Heart left ventricle (tissue), 16 donors: ENCODE measurements at regions not wholly inside any gene's neighbourhood (a gene's known extent, or its start where the extent isn't known, plus 50 kb on each side); places are given as distances from the start of the nearest gene placed in this dataset.

Experiments
- ATAC-seq, 4 donors: fragments of 200-7000 bp; cut with Tn5 transposase; one replicate each; pipeline ENCODE4 v1.9.1; 2020 to 2022; ENCODE audit warnings: moderate library complexity in 4 of 4, mild to moderate bottlenecking in 3 of 4, moderate number of reproducible peaks in 1 of 4
- DNase-seq, 5 donors: peaks; one replicate each; pipeline ENCODE4 v3.0.0-alpha.2; 2020
- H3K27ac ChIP-seq, 12 donors: fragments of 200-600 bp; sonication (generic) in 4 of 12; one replicate each; pipeline versions ENCODE4 v1.5.0 to v1.8.0; 2016 to 2022; ENCODE audit warnings: mild to moderate bottlenecking in 2 of 12
- H3K27me3 ChIP-seq, 9 donors: fragments of 200-600 bp; sonication (generic) in 2 of 9; one replicate each; pipeline versions ENCODE4 v1.5.1 to v1.8.0; 2016 to 2022; ENCODE audit warnings: mild to moderate bottlenecking in 3 of 9
- H3K36me3 ChIP-seq, 9 donors: fragments of 200-600 bp; sonication (generic) in 2 of 9; one replicate each; pipeline versions ENCODE4 v1.5.0 to v1.8.0; 2018 to 2022; ENCODE audit warnings: mild to moderate bottlenecking in 2 of 9
- H3K4me1 ChIP-seq, 12 donors: fragments of 200-600 bp; sonication (generic) in 4 of 12; one replicate each; pipeline versions ENCODE4 v1.5.0 to v1.8.0; 2016 to 2022; ENCODE audit warnings: mild to moderate bottlenecking in 3 of 12
- H3K4me3 ChIP-seq, 12 donors: fragments of 200-600 bp; sonication (generic) in 4 of 12; one replicate each; pipeline versions ENCODE4 v1.5.0 to v1.8.0; 2017 to 2022; ENCODE audit warnings: mild to moderate bottlenecking in 9 of 12, moderate library complexity in 4 of 12
- H3K9me3 ChIP-seq, 12 donors: fragments of 200-600 bp; sonication (generic) in 4 of 12; one replicate each; pipeline versions ENCODE4 v1.5.0 to v1.8.0; 2016 to 2022; ENCODE audit warnings: mild to moderate bottlenecking in 1 of 12
- CTCF ChIP-seq, 12 donors: fragments of 200-600 bp; sonication (generic) in 4 of 12; IDR thresholded peaks; one replicate each; pipeline versions ENCODE4 v1.5.0 to v1.8.0; 2018 to 2022; ENCODE audit warnings: antibody characterized with exemption in 12 of 12, mild to moderate bottlenecking in 5 of 12
- POLR2A ChIP-seq, 2 donors: fragments of 450-650 bp; IDR thresholded peaks; one replicate each; pipeline ENCODE4 v1.6.1; 2017; ENCODE audit warnings: antibody characterized with exemption in 2 of 2, mild to moderate bottlenecking in 2 of 2, moderate library complexity in 2 of 2
- WGBS, 4 donors: extraction: QIAGEN DNeasy Blood & Tissue Kit in 2 of 4; methylation state at CpG; one replicate each; pipeline versions ENCODE4 v1.1.5 to v1.1.7; 2013 to 2018; 5-methylcytosine and 5-hydroxymethylcytosine counted together
- intact Hi-C, 10 donors: fragments of 100-400 bp; cut with DNase I; formaldehyde crosslinking; loops; one replicate each; pipeline versions ENCODE4 v1.11.1 to v1.14.2; 2022
- donor health status: ischemic (EF 13 %, LVEDD 7.1; RV severe dilation, severe dysfunction).
- donor health status: healthy with polysubstance abuse.
- donor health status: DM: no; HTN: yes; CAD: no.
- donor health status: DM: no; HTN: no; CAD: no.
- donor health status: ischemic (EF 25% LVEDD 6.9; RV normal size, moderate dysfunction).
- donor health status: ischemic (EF 25% LVEDD 5.7; RV mildly dilated, moderate dysfunction).
- donor health status: healthy.
- donor health status: DM: yes; HTN: yes; CAD: no.
- donor health status: ischemic (EF 35%, LVEDD 5.7; RV mildly dilated, moderate dysfunction).
- donor health status: nonischemic (EF 11% LVEDD 7.7; RV severe dilation, severe dysfunction).
- donor health status: DM: yes; HTN: yes; CAD: no.
- donor health status: PGD.
- donor health status: ischemic (EF 29% LVEDD 5.4; RV normal size, mild dysfunction).
- donor health status: nonischemic (EF 23%, LVEDD 6.1; RV moderate dilation, normal function).

DNA sequence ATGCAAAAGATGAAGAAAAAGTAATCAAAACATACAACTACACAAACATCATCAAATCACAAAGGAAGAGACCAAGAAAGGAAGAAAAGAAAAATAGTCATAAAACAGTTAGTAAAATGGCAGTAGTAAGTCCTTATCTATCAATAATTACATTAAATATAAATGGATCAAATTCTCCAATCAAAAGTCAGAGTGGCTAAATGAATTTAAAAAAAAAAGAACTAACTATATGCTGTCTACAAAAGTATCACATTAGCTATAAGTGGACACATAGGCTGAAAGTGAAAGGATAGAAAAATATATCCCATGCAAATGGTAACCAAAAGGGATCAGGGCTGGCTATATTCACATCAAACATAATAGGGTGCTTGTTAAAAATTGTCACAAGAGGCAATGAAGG, 116.5 kb downstream of the NOL4 start:
- intact Hi-C loops, result no loop called here
- no peak overlapping the region for H3K4me3 ChIP-seq
- peaks cover 0 to 15% (median 6%) of the 10 kb centered on the region in 12 donors for H3K9me3 ChIP-seq
- H3K27ac ChIP-seq, result no peak overlapping the region
- H3K27me3 ChIP-seq, result no peaks in the 10 kb centered on the region
- H3K36me3 ChIP-seq, result no peaks in the 10 kb centered on the region
- DNase-seq (no peak), ATAC-seq (no peak)
- TF ChIP-seq CTCF (IDR thresholded peaks at IDR 0.05) (no peak), POLR2A (IDR thresholded peaks at IDR 0.05) (no peak)
- no peaks in the 10 kb centered on the region for H3K4me1 ChIP-seq

DNA sequence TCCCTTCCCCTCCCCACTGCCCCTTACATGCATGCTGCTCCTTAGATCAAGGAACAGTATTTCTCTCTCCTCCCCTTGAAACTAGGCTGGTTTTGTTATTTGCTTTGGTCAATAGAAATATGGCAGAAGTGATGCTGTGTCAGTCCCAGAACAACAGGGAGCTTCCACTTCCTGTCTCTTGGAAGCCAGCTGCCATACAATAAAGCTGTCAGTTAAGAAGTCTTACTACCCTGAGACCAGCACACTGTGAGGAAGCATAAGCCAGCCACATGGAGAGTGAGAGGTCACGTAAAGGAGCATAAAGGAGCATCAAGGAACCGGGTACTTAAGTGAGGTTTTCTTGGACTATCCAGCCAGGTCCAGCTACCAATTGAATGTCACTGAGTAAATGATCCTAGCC, 126.6 kb downstream of the NOL4 start:
- Histone ChIP-seq H3K4me3 (no peak overlapping the region), H3K36me3 (no peaks in the 10 kb centered on the region), H3K27me3 (no peaks in the 10 kb centered on the region), H3K27ac (no peak overlapping the region), H3K4me1 (no peaks in the 10 kb centered on the region), H3K9me3 (no peaks in the 10 kb centered on the region)
- DNase-seq (no peak), ATAC-seq (no peak)
- 73 to 92% (median 80%) methylated on average over 2 of the region's 2 CpGs for WGBS, 4 donors
- TF ChIP-seq POLR2A (IDR thresholded peaks at IDR 0.05) (no peak), CTCF (IDR thresholded peaks at IDR 0.05) (no peak)
- intact Hi-C loops, result no loop called here

DNA sequence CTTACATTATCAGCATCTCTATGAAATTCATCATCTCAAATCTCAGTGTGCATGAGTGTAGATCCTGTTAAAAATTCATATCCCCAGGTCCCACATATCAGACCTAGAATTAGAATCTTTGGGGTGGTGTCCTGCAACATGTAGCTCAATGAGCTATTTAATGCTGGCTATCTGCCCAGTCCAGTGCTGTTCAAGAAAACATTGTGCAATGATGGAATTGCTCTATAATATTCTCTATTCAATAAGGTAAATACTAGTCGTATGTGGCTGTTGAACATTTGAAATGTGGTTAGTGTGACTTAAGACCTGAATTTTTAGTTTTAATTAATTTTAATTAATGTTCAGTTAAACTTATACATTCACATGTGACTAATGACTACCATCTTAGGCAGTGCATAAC, 127.4 kb downstream of the NOL4 start:
- Histone ChIP-seq H3K4me1 (no peaks in the 10 kb centered on the region), H3K27ac (no peak overlapping the region), H3K9me3 (no peaks in the 10 kb centered on the region), H3K4me3 (no peak overlapping the region), H3K36me3 (no peaks in the 10 kb centered on the region), H3K27me3 (no peaks in the 10 kb centered on the region)
- intact Hi-C loops, result no loop called here
- 78 to 93% (median 84%) methylated on average over 1 of the region's 1 CpG for WGBS, 4 donors
- TF ChIP-seq POLR2A (IDR thresholded peaks at IDR 0.05) (no peak), CTCF (IDR thresholded peaks at IDR 0.05) (no peak)
- ATAC-seq (no peak), DNase-seq (no peak)

- WGBS, 4 donors, result 95 to 98% (median 96%) methylated on average over 1 of the region's 1 CpG
- Histone ChIP-seq H3K4me1 (no peaks in the 10 kb centered on the region), H3K36me3 (no peaks in the 10 kb centered on the region), H3K27ac (no peak overlapping the region), H3K9me3 (no peaks in the 10 kb centered on the region), H3K27me3 (no peaks in the 10 kb centered on the region), H3K4me3 (no peak overlapping the region)
- ATAC-seq (no peak), DNase-seq (no peak)
- TF ChIP-seq CTCF (IDR thresholded peaks at IDR 0.05), result no peak
- intact Hi-C loops, result no loop called here
Measured at GRCh38 chr18:34094148-34094547, 130.6 kb downstream of the NOL4 start.
